Vagina (tissue), 2 donors: ENCODE measurements at regions not wholly inside any gene's neighbourhood (a gene's known extent, or its start where the extent isn't known, plus 50 kb on each side); places are given as distances from the start of the nearest gene placed in this dataset.

ENCODE experiments used
- CTCF ChIP-seq, 3 experiments: fragments of 450-650 bp in 2 of 3; fragments of 200-600 bp in 1 of 3; sonication (generic) in 1 of 3; IDR thresholded peaks; one replicate each; pipeline ENCODE4 v1.5.1; 2017 to 2019; ENCODE audit warnings: antibody characterized with exemption in 3 of 3, mild to moderate bottlenecking in 2 of 3, moderate library complexity in 2 of 3
- POLR2A ChIP-seq, 2 donors: fragments of 450-650 bp; IDR thresholded peaks; one replicate each; pipeline ENCODE4 v1.6.1; 2017; ENCODE audit warnings: antibody characterized with exemption in 2 of 2, mild to moderate bottlenecking in 2 of 2, moderate library complexity in 2 of 2
- POLR2AphosphoS5 ChIP-seq, 2 donors: sonication (generic); formaldehyde crosslinking; IDR thresholded peaks; one replicate each; pipeline ENCODE4 v1.9.0; 2017; ENCODE audit warnings: antibody characterized with exemption in 2 of 2, mild to moderate bottlenecking in 2 of 2, low read depth in 1 of 2; ENCODE audit not compliant: insufficient read depth in 1 of 2

- TF ChIP-seq CTCF (IDR thresholded peaks at IDR 0.05) (no peak), POLR2A (IDR thresholded peaks at IDR 0.05) (no peak), POLR2AphosphoS5 (IDR thresholded peaks at IDR 0.05; ENCODE audit: insufficient read depth in 1 of 2, low read depth in 1 of 2) (no peak)
These were observed 78.0 kb upstream of the CTTNBP2 start for GRCh38 chr7:117951285-117951684.
